ENCODE measurements at regions not wholly inside any gene's neighbourhood (a gene's known extent, or its start where the extent isn't known, plus 50 kb on each side); places are given as distances from the start of the nearest gene placed in this dataset.

DNA sequence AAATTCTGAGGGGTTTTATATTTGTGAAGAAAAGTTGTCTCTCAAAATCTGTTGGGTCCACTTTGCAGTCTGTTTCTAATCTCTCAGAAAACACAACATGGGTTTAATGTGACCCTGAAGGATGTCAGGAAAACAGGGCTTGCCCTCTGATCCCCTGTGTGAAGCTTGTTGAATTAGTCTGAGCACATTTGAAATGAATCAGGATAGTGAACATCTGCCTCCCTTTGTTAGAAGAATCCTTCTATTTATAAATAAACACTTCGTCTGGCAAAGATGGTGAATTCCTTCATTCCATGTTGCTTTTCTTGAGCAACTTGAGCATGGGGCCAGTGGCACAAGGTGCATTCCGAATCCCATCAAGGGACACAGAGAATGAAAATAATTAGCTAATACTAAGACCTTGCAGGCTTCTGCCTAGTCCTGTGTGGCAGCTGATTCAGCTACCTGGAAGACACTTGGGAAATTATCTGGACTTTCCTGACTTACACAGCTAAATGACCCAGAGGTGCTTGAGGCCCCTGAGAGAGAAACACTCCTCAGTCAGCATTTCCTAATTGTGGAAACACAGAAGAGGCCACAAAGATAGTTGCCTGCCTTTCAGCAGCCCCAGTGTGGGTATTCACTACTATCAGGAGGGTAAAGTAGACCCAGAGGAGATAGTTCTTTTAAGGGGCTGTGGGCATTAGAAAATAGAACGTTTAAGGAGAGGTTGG, 305.5 kb downstream of the C7orf25 start:
- no peak overlapping the region for H2BK15ac ChIP-seq (ENCODE audit: low read length)
- H3K23ac ChIP-seq (ENCODE audit: insufficient read length), result no peak overlapping the region
- no peak overlapping the region for H3K4me3 ChIP-seq (ENCODE audit: extremely low read depth in 1 of 4, insufficient read depth in 2 of 4, low read depth in 3 of 4, low read length in 4 of 4)
- no peak overlapping the region for H4K5ac ChIP-seq (ENCODE audit: insufficient read length, low read depth, low read length)
- no peaks in the 10 kb centered on the region for H3K27me3 ChIP-seq (replicated peaks in 1 of 4; ENCODE audit: control insufficient read depth in 3 of 4, extremely low read depth in 1 of 4, insufficient read depth in 3 of 4, low read length in 3 of 4)
- no peak overlapping the region for H3K27ac ChIP-seq (ENCODE audit: low read depth, low read length)
- H3K36me3 ChIP-seq (ENCODE audit: control insufficient read depth in 2 of 4, insufficient read depth in 4 of 4, low read length in 3 of 4), result no peaks in the 10 kb centered on the region
- H4K91ac ChIP-seq (replicated peaks; ENCODE audit: insufficient read length, low read length), result no peak overlapping the region
- H3K14ac ChIP-seq (ENCODE audit: insufficient read length), result no peak overlapping the region
- no peaks in the 10 kb centered on the region for H3K23me2 ChIP-seq (ENCODE audit: low read depth, low read length)
- no peak overlapping the region for H2BK20ac ChIP-seq (ENCODE audit: low read length)
- H2AK5ac ChIP-seq (ENCODE audit: low read depth, low read length), result no peak overlapping the region
- H3K18ac ChIP-seq (ENCODE audit: extremely low read depth, low read length), result no peak overlapping the region
- CTCF ChIA-PET (ENCODE audit: partially characterized antibody), result no interaction called here
- H3K9ac ChIP-seq (replicated peaks in 1 of 4; ENCODE audit: extremely low read depth in 1 of 4, low read depth in 3 of 4, low read length in 3 of 4), result no peak overlapping the region
- no peaks in the 10 kb centered on the region for H3K9me3 ChIP-seq (ENCODE audit: insufficient read depth in 2 of 2, low read depth in 1 of 2, low read length in 1 of 2)
- H4K20me1 ChIP-seq (replicated peaks in 1 of 2; ENCODE audit: control insufficient read depth in 1 of 2, insufficient read depth in 2 of 2, low read length in 2 of 2), result no peaks in the 10 kb centered on the region
- TF ChIP-seq ASH2L (IDR thresholded peaks at IDR 0.05; ENCODE audit: low read length), result no peak
- TF ChIP-seq KDM5A (IDR thresholded peaks at IDR 0.05; ENCODE audit: low read length), result no peak
- TF ChIP-seq GABPA (IDR thresholded peaks at IDR 0.05; ENCODE audit: borderline replicate concordance, insufficient read depth, low read length), result no peak
- POLR2A ChIA-PET (ENCODE audit: partially characterized antibody), result interaction anchor here (0.8 kb wide), 1 partner anchor 282 kb away, joined by 3 read pairs; no protein-coding TSS in a partner anchor
- H3K4ac ChIP-seq (replicated peaks; ENCODE audit: insufficient read length, low read depth, low read length), result no peak overlapping the region
- WGBS, 2 experiments (ENCODE audit: extremely low coverage in 1 of 2, insufficient coverage in 1 of 2, insufficient read length in 1 of 2, insufficient replicate concordance in 2 of 2, low coverage in 1 of 2, low lambda C conversion rate in 2 of 2, missing lambda C conversion rate in 1 of 2), result 68% methylated on average over 3 of the region's 3 CpGs; no CpG with 5 or more reads in 1 of the 2 experiments
- no peak overlapping the region for H3K4me2 ChIP-seq (ENCODE audit: insufficient read depth in 1 of 2, low read depth in 2 of 2, low read length in 2 of 2)
- H4K8ac ChIP-seq (ENCODE audit: extremely low read depth, insufficient read depth, low read length), result no peak overlapping the region
- no peaks in the 10 kb centered on the region for H3K79me1 ChIP-seq (ENCODE audit: low read depth, low read length)
- H2BK12ac ChIP-seq (ENCODE audit: low read depth, low read length), result no peak overlapping the region
- H2AFZ ChIP-seq (ENCODE audit: low read length), result no peak overlapping the region
- FAIRE-seq, result no peak
- no peak overlapping the region for H2BK5ac ChIP-seq (ENCODE audit: low read depth, low read length)
- H3K79me2 ChIP-seq (ENCODE audit: control insufficient read depth in 1 of 2, insufficient read depth in 2 of 2, low read length in 2 of 2), result no peaks in the 10 kb centered on the region
- no peak overlapping the region for H3K56ac ChIP-seq (replicated peaks; ENCODE audit: insufficient read length, low read depth, low read length)
- no peak overlapping the region for H2BK120ac ChIP-seq (replicated peaks; ENCODE audit: low read depth, low read length)
- no peaks in the 10 kb centered on the region for H3K4me1 ChIP-seq (replicated peaks in 1 of 4; ENCODE audit: control insufficient read depth in 3 of 4, insufficient read depth in 4 of 4, low read length in 3 of 4)
- no peak for DNase-seq (ENCODE audit: low read depth in 1 of 2, low spot score in 2 of 2)

All from H1 (cell line).